Activated CD4-positive, CD25-positive, alpha-beta regulatory T cell (primary cell): ENCODE measurements at regions not wholly inside any gene's neighbourhood (a gene's known extent, or its start where the extent isn't known, plus 50 kb on each side); places are given as distances from the start of the nearest gene placed in this dataset.

Experiments
- DNase-seq, 4 experiments: peaks; one replicate each; lab custom pipeline; 2025; lab: John Stamatoyannopoulos, UW

- no peak for DNase-seq
These were observed 253.9 kb downstream of the SEC14L1 start for GRCh38 chr17:77394540-77395295.

DNA sequence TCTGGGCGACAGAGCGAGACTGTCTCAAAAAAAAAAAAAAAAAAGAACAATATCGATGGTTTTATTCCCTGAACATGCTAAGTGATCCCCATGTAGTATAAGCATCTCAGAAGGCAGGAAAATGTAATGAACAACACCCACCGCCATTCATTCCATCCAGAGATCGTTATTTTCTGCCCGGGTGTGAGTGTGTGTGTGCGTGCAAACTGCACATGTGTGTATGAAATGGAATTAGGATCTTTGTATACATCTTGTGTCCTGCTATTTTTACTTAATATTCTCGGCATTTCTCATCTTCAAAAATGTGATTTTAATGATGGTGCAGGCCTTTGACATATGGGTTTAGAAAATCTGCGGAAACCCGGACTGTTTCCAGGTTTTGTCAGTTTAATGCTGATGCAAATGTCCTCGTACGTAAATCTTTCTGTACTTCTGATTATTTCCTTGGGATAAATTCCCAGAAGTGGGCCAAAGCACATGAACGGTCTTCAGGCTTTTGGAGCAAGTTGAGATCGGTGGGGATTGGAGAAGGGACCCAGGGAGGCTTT, 254.8 kb downstream of the SEC14L1 start:
- DNase-seq, result no peak

GRCh38 chr17:77396610-77397009, 255.8 kb downstream of the SEC14L1 start:
- no peak for DNase-seq

- no peak for DNase-seq
These were observed 257.5 kb downstream of the SEC14L1 start for GRCh38 chr17:77398274-77398673.

- no peak for DNase-seq
These were observed 258.7 kb downstream of the SEC14L1 start for GRCh38 chr17:77399319-77399957.

DNA sequence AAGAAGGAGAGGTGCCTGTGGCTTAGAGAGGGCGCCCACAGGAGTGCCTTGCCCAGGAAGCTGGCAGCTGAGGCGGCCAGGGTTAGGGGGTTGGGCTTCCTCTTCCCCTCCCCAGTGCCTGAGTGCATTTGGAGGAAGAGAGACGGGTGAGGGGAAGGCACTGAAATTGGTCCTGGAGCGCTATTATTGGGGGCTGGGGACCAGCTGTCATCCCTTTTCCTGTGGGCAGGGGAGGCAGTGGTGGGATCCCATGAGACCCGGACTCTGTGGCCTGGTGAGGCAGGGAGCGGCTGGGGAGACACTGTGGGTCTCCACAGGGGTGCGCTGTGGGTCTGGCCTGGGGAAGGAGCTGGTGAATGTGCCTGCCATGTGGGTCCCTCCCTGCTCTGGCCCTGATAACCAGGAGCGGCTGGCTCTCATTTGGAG, 259.7 kb downstream of the SEC14L1 start:
- peak; percentile 57 to 70 (median 66) for DNase-seq

GRCh38 chr17:77402159-77402731, 261.5 kb downstream of the SEC14L1 start:
- DNase-seq, result no peak

DNA sequence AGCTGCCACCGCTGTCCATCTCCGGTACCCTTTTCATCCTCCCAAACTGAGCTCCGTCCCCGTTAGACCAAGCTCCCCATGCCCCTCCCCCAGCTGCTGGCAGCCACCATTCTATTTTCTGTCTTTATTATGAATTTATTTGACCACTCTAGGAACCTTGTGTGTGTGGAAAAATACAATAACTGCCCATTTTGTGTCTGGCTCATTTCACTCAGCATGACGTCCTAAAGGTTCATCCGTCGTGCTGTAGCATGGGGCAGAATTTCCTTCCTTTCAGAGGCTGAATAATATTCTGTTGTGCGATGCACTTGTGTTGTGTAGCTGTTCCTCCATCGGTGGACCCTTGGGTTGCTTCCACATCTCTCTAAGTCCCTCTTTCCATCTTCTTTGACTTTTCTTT, 263.1 kb downstream of the SEC14L1 start:
- no peak for DNase-seq

DNA sequence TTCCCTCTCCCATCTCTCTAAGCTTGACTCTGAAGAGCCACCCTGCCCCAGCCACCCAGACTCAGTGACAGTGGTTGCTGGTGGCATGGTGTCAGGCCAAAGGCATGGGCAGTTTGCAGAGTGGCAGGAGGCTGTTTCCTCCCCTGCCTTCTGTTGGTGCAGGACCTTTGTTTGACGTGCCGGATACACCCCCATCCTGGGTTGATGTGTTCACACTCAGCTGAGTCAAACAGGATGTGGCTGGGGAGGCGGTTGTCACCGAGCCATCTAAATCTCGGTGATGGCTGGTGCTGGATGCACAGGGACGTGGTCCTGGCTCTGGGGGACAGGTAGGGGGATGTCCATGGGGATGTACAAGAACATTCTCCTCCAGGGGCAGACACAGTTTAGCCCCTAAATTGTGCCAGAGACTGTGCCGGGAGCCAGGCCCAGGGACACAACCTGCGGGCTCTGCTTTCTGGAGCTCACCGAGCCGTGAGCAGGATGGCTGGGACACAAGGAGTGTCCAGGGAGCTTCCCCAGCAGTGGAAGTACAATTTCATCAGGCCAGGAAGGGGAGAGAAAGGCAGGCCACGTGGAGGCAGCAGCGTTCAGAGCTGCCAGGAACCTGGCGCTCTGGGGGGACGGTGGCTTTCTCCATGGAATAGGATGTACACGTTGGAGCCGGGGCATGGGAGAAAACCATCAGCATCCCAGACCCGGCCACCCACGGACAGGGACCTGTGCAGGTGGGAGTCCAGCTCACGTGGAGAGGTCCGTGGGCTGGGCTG, 264.2 kb downstream of the SEC14L1 start:
- peak; percentile 44 to 79 (median 66) for DNase-seq

- no peak for DNase-seq
These were observed 265.3 kb downstream of the SEC14L1 start for GRCh38 chr17:77405867-77406732.

DNA sequence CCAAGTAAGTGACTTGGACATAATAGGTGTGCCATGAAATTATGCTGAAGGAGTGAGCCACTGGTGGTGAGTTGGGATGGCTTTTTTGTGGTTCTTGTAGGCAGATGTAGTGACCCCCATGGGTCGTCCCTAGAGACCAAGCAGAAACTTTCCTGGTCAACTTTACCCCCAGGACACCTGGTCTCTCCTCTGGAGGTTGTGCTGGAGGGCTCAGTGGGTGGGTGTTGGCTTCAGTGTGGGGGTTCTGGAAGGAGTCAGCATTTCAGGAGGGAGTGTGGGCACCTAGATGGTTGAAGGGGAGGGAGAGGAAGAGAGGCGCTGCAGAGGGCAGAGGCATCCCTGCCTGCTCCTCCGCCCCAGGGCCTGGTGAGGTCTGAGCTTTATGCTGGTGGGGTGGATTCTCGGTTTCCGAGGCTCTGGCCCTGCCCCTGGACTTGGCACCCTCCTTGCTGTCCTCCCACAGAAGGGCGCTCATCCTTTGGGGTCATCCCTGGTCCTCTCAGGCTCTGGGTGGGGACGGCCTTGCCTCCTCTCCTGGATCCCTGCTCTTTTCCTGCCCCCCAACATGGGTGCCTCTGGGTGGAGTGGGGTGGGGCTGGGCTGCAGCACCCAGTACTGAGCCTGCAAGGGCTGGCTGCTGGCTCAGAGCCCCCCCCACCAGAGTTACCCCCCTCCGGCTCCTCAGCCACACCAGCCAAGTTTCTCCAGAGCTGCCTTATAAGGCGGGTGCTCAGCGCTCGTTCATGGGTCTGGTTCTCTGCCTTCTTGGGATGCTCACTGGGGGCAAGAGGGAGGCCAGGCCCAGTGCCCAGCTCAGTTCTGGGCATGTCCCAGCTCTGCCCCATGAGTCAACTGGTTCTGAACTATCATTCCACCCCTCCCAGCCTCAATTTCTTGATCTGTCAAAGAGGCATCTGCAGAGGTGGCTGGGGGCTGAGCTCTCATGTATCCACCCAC, 266.8 kb downstream of the SEC14L1 start:
- DNase-seq, result no peak

- DNase-seq, result no peak
These were observed 267.5 kb downstream of the SEC14L1 start for GRCh38 chr17:77408284-77408683.

DNA sequence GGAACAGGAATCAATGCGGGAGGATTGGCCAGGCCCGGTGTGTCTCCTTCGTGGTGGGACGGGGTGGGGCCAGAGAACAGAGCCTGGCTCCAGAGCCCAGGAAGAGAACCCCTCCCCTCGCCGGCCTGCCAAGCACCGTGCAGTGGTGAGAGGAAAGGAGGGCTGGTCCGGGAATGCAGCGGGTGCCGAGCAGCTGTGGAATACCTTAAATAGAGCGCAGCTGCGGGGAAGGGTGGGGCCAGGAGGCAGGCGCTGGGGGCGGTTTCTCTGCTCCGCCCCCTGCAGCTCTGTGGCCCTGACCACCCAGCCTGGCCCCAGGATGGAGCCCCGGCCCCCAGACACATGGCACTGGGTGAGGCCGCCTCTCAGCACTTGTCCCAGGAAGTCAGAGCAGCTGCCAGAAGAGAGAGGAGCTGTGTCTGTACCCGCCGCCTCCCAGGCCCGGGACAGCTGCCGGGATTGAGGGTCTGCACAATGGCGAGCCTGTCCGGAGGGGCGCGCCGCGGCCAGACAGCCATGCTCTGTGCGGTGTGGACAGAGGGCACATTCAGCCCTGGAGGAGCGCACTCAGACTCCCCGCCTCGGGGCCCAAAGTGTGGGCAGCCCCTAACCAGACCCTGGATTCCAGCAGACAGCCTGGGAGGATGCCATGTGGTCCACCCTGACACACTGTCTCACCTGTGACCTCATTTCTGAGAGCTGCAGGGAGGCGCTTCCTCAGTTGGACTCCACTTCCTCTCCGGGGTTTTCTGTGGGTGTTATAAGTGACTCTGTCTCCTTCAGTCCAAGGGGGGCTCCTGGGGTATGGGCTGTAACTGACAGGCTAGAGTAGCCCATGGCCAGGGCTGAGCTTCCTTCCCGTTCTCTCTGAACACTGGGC, 268.8 kb downstream of the SEC14L1 start:
- no peak for DNase-seq

GRCh38 chr17:77410470-77410869, 269.7 kb downstream of the SEC14L1 start:
- no peak for DNase-seq

- no peak for DNase-seq
These were observed 274.1 kb downstream of the SEC14L1 start for GRCh38 chr17:77414811-77415400.

GRCh38 chr17:77416105-77416713, 275.4 kb downstream of the SEC14L1 start:
- no peak for DNase-seq

GRCh38 chr17:77417575-77417974, 276.8 kb downstream of the SEC14L1 start:
- DNase-seq, result no peak

GRCh38 chr17:77418609-77419008, 277.8 kb downstream of the SEC14L1 start:
- no peak for DNase-seq
